Tibial nerve (tissue), 4 donors: ENCODE measurements at regions not wholly inside any gene's neighbourhood (a gene's known extent, or its start where the extent isn't known, plus 50 kb on each side); places are given as distances from the start of the nearest gene placed in this dataset.

ENCODE experiments used
- DNase-seq, 2 donors: peaks; one replicate each; pipeline ENCODE4 v3.0.0-alpha.2; 2019; ENCODE audit warnings: low spot score in 2 of 2
- H3K27ac ChIP-seq, 4 donors: fragments of 200-600 bp; sonication (generic) in 3 of 4; one replicate each; pipeline ENCODE4 v1.5.1; 2017 to 2019; ENCODE audit warnings: mild to moderate bottlenecking in 1 of 4
- H3K27me3 ChIP-seq, 2 donors: fragments of 200-600 bp; sonication (generic) in 1 of 2; one replicate each; pipeline versions ENCODE4 v1.5.1 to v1.6.0; 2017 to 2019
- H3K36me3 ChIP-seq, 3 donors: fragments of 200-600 bp; sonication (generic); one replicate each; pipeline ENCODE4 v1.5.1; 2018 to 2019
- H3K4me1 ChIP-seq, 4 donors: fragments of 200-600 bp; sonication (generic) in 3 of 4; one replicate each; pipeline ENCODE4 v1.5.1; 2017 to 2019
- H3K4me3 ChIP-seq, 4 donors: fragments of 200-600 bp; sonication (generic) in 3 of 4; one replicate each; pipeline ENCODE4 v1.5.1; 2017 to 2019; ENCODE audit warnings: mild to moderate bottlenecking in 1 of 4, moderate library complexity in 1 of 4
- H3K9me3 ChIP-seq, 4 donors: fragments of 200-600 bp; sonication (generic) in 3 of 4; one replicate each; pipeline ENCODE4 v1.5.1; 2017 to 2019
- EP300 ChIP-seq, 2 donors: sonication (generic); formaldehyde crosslinking; IDR thresholded peaks; one replicate each; pipeline ENCODE4 v1.6.1; 2017; ENCODE audit warnings: antibody characterized with exemption in 2 of 2, mild to moderate bottlenecking in 1 of 2
- POLR2A ChIP-seq, 2 donors: fragments of 450-650 bp; IDR thresholded peaks; one replicate each; pipeline ENCODE4 v1.6.1; 2017; ENCODE audit warnings: antibody characterized with exemption in 2 of 2, mild to moderate bottlenecking in 2 of 2, moderate library complexity in 2 of 2
- WGBS, 2 donors: methylation state at CpG; one replicate each; pipeline ENCODE4 v1.1.5; 2018; 5-methylcytosine and 5-hydroxymethylcytosine counted together
- TF ChIP-seq, protein P1 (sequence below), 5 experiments: fragments of 200-600 bp in 3 of 5; fragments of 450-650 bp in 2 of 5; sonication (generic) in 3 of 5; IDR thresholded peaks; one replicate each; pipeline ENCODE4 v1.5.1; 2016 to 2019; ENCODE audit warnings: antibody characterized with exemption in 5 of 5, mild to moderate bottlenecking in 3 of 5, moderate library complexity in 2 of 5

DNA sequence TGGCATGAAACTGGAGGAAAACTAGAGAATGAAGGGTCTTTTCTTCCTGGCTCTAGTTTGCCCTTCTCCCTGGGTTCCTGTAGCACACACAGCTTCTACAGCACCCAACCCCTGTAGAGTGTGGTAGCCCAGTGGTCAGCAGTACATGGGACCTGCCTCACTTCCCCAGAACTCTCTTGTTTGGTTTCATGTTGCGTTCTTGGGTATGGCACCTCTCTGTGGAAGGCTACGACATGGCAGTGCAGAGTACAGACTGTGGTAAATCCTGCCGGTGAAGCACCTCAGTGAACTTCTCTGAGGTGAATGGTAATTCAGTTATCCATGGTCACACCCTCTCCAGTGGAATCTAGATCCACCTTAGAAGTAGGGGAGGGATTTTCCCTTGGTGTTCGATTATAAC is 105.5 kb downstream of the TLR4 start:
- Histone ChIP-seq H3K27ac (no peak overlapping the region), H3K4me3 (no peak overlapping the region), H3K27me3 (no peaks in the 10 kb centered on the region), H3K9me3 (no peaks in the 10 kb centered on the region), H3K36me3 (no peaks in the 10 kb centered on the region), H3K4me1 (no peaks in the 10 kb centered on the region)
- DNase-seq: no peak
- TF ChIP-seq EP300 (IDR thresholded peaks at IDR 0.05) (no peak), POLR2A (IDR thresholded peaks at IDR 0.05) (no peak)
- TF ChIP-seq, protein P1, sequence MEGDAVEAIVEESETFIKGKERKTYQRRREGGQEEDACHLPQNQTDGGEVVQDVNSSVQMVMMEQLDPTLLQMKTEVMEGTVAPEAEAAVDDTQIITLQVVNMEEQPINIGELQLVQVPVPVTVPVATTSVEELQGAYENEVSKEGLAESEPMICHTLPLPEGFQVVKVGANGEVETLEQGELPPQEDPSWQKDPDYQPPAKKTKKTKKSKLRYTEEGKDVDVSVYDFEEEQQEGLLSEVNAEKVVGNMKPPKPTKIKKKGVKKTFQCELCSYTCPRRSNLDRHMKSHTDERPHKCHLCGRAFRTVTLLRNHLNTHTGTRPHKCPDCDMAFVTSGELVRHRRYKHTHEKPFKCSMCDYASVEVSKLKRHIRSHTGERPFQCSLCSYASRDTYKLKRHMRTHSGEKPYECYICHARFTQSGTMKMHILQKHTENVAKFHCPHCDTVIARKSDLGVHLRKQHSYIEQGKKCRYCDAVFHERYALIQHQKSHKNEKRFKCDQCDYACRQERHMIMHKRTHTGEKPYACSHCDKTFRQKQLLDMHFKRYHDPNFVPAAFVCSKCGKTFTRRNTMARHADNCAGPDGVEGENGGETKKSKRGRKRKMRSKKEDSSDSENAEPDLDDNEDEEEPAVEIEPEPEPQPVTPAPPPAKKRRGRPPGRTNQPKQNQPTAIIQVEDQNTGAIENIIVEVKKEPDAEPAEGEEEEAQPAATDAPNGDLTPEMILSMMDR (IDR thresholded peaks at IDR 0.05): no peak
- WGBS, 2 donors: 92 to 93% methylated on average over 4 of the region's 4 CpGs

DNA sequence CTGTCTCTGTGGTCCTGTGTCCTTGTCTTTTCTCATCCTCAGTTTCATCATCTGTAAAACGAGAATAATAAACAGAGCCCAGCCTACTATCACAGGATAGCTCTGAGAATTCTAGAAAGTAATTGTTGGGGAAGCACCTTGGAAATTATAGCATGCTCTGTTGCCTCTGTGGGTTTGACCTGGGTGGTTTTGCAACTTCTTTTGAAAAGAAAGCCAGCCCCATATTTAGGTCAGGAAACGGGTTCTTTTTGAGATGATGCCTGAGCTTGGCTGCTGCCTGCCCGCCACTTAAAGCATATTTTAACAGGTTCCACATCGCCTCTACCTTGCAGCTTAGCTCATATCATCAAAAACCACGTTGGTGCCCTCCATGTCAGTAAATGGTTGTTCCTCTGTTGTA is 111.1 kb downstream of the TLR4 start:
- H3K36me3 ChIP-seq: no peaks in the 10 kb centered on the region
- 75 to 80% methylated on average over 5 of the region's 5 CpGs for WGBS, 2 donors
- DNase-seq: no peak
- H3K4me3 ChIP-seq: no peak overlapping the region
- H3K9me3 ChIP-seq: no peaks in the 10 kb centered on the region
- no peaks in the 10 kb centered on the region for H3K4me1 ChIP-seq
- TF ChIP-seq POLR2A (IDR thresholded peaks at IDR 0.05) (no peak), EP300 (IDR thresholded peaks at IDR 0.05) (no peak)
- TF ChIP-seq, protein P1 (IDR thresholded peaks at IDR 0.05): no peak
- H3K27me3 ChIP-seq: no peaks in the 10 kb centered on the region
- no peak overlapping the region for H3K27ac ChIP-seq

DNA sequence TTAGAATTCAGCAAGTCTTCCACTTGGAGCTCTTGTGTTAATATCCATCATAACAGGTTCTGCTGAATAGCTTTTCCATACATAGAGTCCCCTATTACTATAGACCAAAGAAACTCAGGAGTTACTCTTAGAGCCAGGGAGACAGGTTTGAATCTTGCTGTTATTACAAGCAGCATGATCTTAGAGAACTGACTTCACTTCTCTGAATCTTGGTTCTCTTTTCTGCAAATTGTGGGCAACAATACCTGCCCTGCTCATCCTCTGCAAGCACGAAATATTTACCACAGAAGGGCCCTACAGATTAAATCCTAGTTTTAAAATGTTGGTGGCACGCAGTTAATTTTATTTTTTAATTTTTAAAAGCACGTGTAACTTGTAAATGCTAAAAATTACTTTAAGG is 111.7 kb downstream of the TLR4 start:
- DNase-seq: no peak
- H3K4me3 ChIP-seq: no peak overlapping the region
- no peaks in the 10 kb centered on the region for H3K9me3 ChIP-seq
- H3K4me1 ChIP-seq: no peaks in the 10 kb centered on the region
- TF ChIP-seq, protein P1 (IDR thresholded peaks at IDR 0.05): no peak
- no peak for TF ChIP-seq EP300 (IDR thresholded peaks at IDR 0.05)
- TF ChIP-seq POLR2A (IDR thresholded peaks at IDR 0.05): no peak
- H3K36me3 ChIP-seq: no peaks in the 10 kb centered on the region
- no peaks in the 10 kb centered on the region for H3K27me3 ChIP-seq
- no peak overlapping the region for H3K27ac ChIP-seq
- 82 to 92% methylated on average over 3 of the region's 3 CpGs for WGBS, 2 donors

DNA sequence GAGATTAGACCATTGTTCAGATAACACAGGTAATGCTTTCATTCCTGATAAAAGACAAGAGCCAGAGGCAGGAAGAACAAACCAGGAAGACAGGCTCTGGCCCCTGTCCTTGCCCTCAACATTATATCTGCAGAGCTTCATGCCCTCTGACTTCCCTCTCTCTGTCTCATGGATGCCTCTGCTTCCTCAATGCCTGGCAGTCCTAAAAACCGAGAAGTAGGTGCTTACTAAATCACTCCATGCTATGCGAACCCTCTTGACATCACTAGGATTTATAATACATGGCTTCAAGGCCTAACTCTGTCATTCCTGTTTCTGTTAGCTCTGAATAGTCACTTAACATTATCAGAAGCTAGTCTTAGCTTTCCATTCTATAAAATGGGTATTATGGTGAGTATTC is 117.8 kb downstream of the TLR4 start:
- Histone ChIP-seq H3K27me3 (no peaks in the 10 kb centered on the region), H3K36me3 (no peaks in the 10 kb centered on the region), H3K4me1 (no peaks in the 10 kb centered on the region), H3K4me3 (no peak overlapping the region), H3K9me3 (no peaks in the 10 kb centered on the region), H3K27ac (no peak overlapping the region)
- 73 to 74% methylated on average over 2 of the region's 2 CpGs for WGBS, 2 donors
- TF ChIP-seq EP300 (IDR thresholded peaks at IDR 0.05): no peak
- no peak for TF ChIP-seq POLR2A (IDR thresholded peaks at IDR 0.05)
- TF ChIP-seq, protein P1 (IDR thresholded peaks at IDR 0.05): no peak
- DNase-seq: no peak

DNA sequence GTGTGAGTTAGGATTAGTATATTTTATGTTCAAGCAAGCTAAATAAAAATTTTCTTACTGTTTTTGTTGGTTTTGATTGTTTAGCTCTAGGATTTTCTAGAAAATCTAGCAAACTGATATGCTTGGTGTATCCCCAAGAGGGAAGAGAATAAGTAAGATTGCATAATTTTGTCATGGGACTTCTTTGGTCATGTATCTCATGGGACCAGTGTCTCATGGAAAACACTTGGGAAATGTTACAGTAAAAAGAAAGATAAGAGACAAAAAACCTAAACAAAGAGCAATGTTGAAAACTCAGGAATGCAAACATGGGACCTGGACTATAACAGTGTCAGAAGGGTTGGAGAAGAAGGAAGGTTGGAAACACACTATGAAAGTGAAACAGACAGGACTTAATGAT is 119.4 kb downstream of the TLR4 start:
- no peaks in the 10 kb centered on the region for H3K4me1 ChIP-seq
- H3K27me3 ChIP-seq: no peaks in the 10 kb centered on the region
- H3K4me3 ChIP-seq: no peak overlapping the region
- no peak for DNase-seq
- H3K9me3 ChIP-seq: no peaks in the 10 kb centered on the region
- H3K36me3 ChIP-seq: no peaks in the 10 kb centered on the region
- H3K27ac ChIP-seq: no peak overlapping the region
- TF ChIP-seq EP300 (IDR thresholded peaks at IDR 0.05) (no peak), POLR2A (IDR thresholded peaks at IDR 0.05) (no peak)
- TF ChIP-seq, protein P1 (IDR thresholded peaks at IDR 0.05): no peak
